ENCODE measurements at regions not wholly inside any gene's neighbourhood (a gene's known extent, or its start where the extent isn't known, plus 50 kb on each side); places are given as distances from the start of the nearest gene placed in this dataset.

DNA sequence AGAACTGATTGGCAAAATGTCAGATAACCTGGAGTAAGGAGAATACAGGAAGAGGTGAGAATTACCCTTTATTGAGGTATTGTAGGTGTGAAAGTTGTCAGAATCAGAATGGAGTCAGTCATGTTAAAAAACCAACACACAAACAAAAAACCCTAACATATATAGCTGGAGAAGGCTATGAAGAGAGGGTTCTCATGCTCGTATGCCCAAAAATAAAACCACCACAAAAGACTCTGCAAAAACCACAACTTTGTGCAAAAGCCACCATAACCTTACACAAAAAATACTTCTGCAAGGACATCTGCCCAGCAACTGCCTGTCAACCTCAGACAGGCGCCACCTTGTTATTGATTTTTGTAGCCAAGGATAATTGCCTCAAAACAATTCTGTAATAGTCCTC lies 136.0 kb downstream of the CD47 start:
- Histone ChIP-seq H3K27me3 (ENCODE audit: control insufficient read depth in 2 of 2, insufficient read depth in 2 of 2, low read length in 2 of 2) (no peaks in the 10 kb centered on the region), H4K20me1 (replicated peaks; ENCODE audit: control insufficient read depth, extremely low read depth, insufficient read depth, low read length) (no peaks in the 10 kb centered on the region), H2AFZ (ENCODE audit: low read depth, low read length) (no peak overlapping the region), H3K27ac (ENCODE audit: insufficient read depth, low read depth, low read length) (no peak overlapping the region), H3K4me3 (replicated peaks in 1 of 3; ENCODE audit: insufficient read depth in 1 of 3, low read depth in 1 of 3, low read length in 3 of 3) (no peak overlapping the region), H3K36me3 (ENCODE audit: control insufficient read depth in 2 of 2, extremely low read depth in 1 of 2, insufficient read depth in 2 of 2, low read length in 2 of 2) (no peaks in the 10 kb centered on the region), H3K9me1 (replicated peaks; ENCODE audit: control insufficient read depth, extremely low read depth, insufficient read depth, low read length) (no peaks in the 10 kb centered on the region), H3K79me2 (ENCODE audit: control insufficient read depth, insufficient read depth, low read length) (no peaks in the 10 kb centered on the region), H3K9ac (replicated peaks; ENCODE audit: extremely low read depth, insufficient read depth, low read length) (no peak overlapping the region), H3K4me2 (ENCODE audit: insufficient read depth, low read length) (no peak overlapping the region), H3K9me3 (replicated peaks; ENCODE audit: control insufficient read depth, insufficient read depth, low read length) (no peaks in the 10 kb centered on the region), H3K4me1 (ENCODE audit: control insufficient read depth, extremely low read depth, insufficient read depth, low read length) (peaks cover 23% of the 10 kb centered on the region)
- intact Hi-C loops (cut with micrococcal nuclease) (no loop called here), dilution Hi-C loops (cut with MboI; ENCODE audit: extremely low pct_ligation_motif_present, low sequenced_read_pairs) (no loop called here)
- CTCF ChIA-PET = interaction anchor here (1.1 to 2.2 kb wide), 2 partner anchors 9 to 27 kb away, joined by 4 to 8 read pairs; no protein-coding TSS in a partner anchor
- no TSS peak for BruUV-seq (replicated peaks)
- POLR2A ChIA-PET = no interaction called here
- TF ChIP-seq POLR2AphosphoS5 (IDR thresholded peaks at IDR 0.05; ENCODE audit: insufficient read depth, low read depth, low read length) (no peak), EZH2 (IDR thresholded peaks at IDR 0.05; ENCODE audit: borderline replicate concordance, low read depth, low read length, severe bottlenecking) (no peak), JUN (IDR thresholded peaks at IDR 0.05; ENCODE audit: borderline replicate concordance, insufficient read depth, insufficient read length, low read depth) (no peak), GATA2 (IDR thresholded peaks at IDR 0.05; ENCODE audit: insufficient read depth, insufficient read length, low read depth, low read length) (no peak), MYC (IDR thresholded peaks at IDR 0.05; ENCODE audit: low read depth, low read length) (no peak), POLR2A (IDR thresholded peaks at IDR 0.05; ENCODE audit: low read depth, low read length) (no peak), FOS (IDR thresholded peaks at IDR 0.05; ENCODE audit: borderline replicate concordance, insufficient read depth, low read length) (no peak)
- TF ChIP-seq, protein P1, sequence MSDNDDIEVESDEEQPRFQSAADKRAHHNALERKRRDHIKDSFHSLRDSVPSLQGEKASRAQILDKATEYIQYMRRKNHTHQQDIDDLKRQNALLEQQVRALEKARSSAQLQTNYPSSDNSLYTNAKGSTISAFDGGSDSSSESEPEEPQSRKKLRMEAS (IDR thresholded peaks at IDR 0.05; ENCODE audit: insufficient read depth, insufficient read length) = no peak
- TF ChIP-seq, protein P2, sequence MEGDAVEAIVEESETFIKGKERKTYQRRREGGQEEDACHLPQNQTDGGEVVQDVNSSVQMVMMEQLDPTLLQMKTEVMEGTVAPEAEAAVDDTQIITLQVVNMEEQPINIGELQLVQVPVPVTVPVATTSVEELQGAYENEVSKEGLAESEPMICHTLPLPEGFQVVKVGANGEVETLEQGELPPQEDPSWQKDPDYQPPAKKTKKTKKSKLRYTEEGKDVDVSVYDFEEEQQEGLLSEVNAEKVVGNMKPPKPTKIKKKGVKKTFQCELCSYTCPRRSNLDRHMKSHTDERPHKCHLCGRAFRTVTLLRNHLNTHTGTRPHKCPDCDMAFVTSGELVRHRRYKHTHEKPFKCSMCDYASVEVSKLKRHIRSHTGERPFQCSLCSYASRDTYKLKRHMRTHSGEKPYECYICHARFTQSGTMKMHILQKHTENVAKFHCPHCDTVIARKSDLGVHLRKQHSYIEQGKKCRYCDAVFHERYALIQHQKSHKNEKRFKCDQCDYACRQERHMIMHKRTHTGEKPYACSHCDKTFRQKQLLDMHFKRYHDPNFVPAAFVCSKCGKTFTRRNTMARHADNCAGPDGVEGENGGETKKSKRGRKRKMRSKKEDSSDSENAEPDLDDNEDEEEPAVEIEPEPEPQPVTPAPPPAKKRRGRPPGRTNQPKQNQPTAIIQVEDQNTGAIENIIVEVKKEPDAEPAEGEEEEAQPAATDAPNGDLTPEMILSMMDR (IDR thresholded peaks at IDR 0.05; ENCODE audit: extremely low read depth in 1 of 2, insufficient read depth in 1 of 2, low read depth in 1 of 2, low read length in 2 of 2) = no peak
- no peak for FAIRE-seq
- DNase-seq (ENCODE audit: low read depth, low spot score) = no peak
